HG03521 (cell line): ENCODE measurements at regions not wholly inside any gene's neighbourhood (a gene's known extent, or its start where the extent isn't known, plus 50 kb on each side); places are given as distances from the start of the nearest gene placed in this dataset.
"Not testable (repeated sequence)": the region's sequence is repeated elsewhere in the genome, so short reads cannot be mapped to it uniquely, and the experiment has no call there.

Experiments
- ATAC-seq: cut with Tn5 transposase; IDR thresholded peaks from one replicate; pipeline ENCODE4 v1.9.1; 2021; ENCODE audit warnings: mild to moderate bottlenecking, moderate library complexity; ENCODE audit not compliant: unreplicated experiment

GRCh38 chr2:128604045-128604444 lies 285.4 kb upstream of the HS6ST1 start:
- ATAC-seq, result no peak

- ATAC-seq, result not testable (repeated sequence)
Measured at GRCh38 chr2:128604581-128604980, 285.9 kb upstream of the HS6ST1 start.

- no peak for ATAC-seq
Measured at GRCh38 chr2:128605421-128605820, 286.8 kb upstream of the HS6ST1 start.

- ATAC-seq, result no peak
Measured at GRCh38 chr2:128605931-128606330, 287.3 kb upstream of the HS6ST1 start.

GRCh38 chr2:128606837-128607236 lies 288.2 kb upstream of the HS6ST1 start:
- no peak for ATAC-seq

- no peak for ATAC-seq
Measured at GRCh38 chr2:128607440-128607839, 288.8 kb upstream of the HS6ST1 start.

- no peak for ATAC-seq
Measured at GRCh38 chr2:128607911-128608506, 289.3 kb upstream of the HS6ST1 start.

- ATAC-seq, result no peak
Measured at GRCh38 chr2:128608921-128609880, 290.5 kb upstream of the HS6ST1 start.

GRCh38 chr2:128610496-128610895 lies 291.8 kb upstream of the HS6ST1 start:
- ATAC-seq, result no peak

GRCh38 chr2:128611421-128612320 lies 293.0 kb upstream of the HS6ST1 start:
- no peak for ATAC-seq

- ATAC-seq, result no peak
Measured at GRCh38 chr2:128612628-128613027, 294.0 kb upstream of the HS6ST1 start.

GRCh38 chr2:128613351-128613750 lies 294.7 kb upstream of the HS6ST1 start:
- no peak for ATAC-seq

- ATAC-seq, result no peak
Measured at GRCh38 chr2:128613876-128614275, 295.2 kb upstream of the HS6ST1 start.

- ATAC-seq, result not testable (repeated sequence)
Measured at GRCh38 chr2:128614907-128615306, 296.2 kb upstream of the HS6ST1 start.

- no peak for ATAC-seq
Measured at GRCh38 chr2:128615571-128615970, 296.9 kb upstream of the HS6ST1 start.

GRCh38 chr2:128617029-128617590 lies 298.4 kb upstream of the HS6ST1 start:
- ATAC-seq, result no peak

- ATAC-seq, result no peak
Measured at GRCh38 chr2:128617661-128618060, 299.0 kb upstream of the HS6ST1 start.

- ATAC-seq, result no peak
Measured at GRCh38 chr2:128618642-128619041, 300.0 kb upstream of the HS6ST1 start.

GRCh38 chr2:128619471-128620325 lies 301.0 kb upstream of the HS6ST1 start:
- ATAC-seq, result no peak

GRCh38 chr2:128621074-128621473 lies 302.4 kb upstream of the HS6ST1 start:
- no peak for ATAC-seq
